ENCODE measurements at regions not wholly inside any gene's neighbourhood (a gene's known extent, or its start where the extent isn't known, plus 50 kb on each side); places are given as distances from the start of the nearest gene placed in this dataset.
"Not testable (repeated sequence)": the region's sequence is repeated elsewhere in the genome, so short reads cannot be mapped to it uniquely, and the experiment has no call there.

- not testable (repeated sequence) for H3K36me3 Mint-ChIP-seq, H3K4me3 Mint-ChIP-seq, H3K9me3 Mint-ChIP-seq, H3K4me1 Mint-ChIP-seq, H3K27me3 Mint-ChIP-seq, H3K27ac Mint-ChIP-seq, ATAC-seq
Observed at GRCh38 chr13:73301622-73302021, 242.8 kb downstream of the KLF5 start.

DNA sequence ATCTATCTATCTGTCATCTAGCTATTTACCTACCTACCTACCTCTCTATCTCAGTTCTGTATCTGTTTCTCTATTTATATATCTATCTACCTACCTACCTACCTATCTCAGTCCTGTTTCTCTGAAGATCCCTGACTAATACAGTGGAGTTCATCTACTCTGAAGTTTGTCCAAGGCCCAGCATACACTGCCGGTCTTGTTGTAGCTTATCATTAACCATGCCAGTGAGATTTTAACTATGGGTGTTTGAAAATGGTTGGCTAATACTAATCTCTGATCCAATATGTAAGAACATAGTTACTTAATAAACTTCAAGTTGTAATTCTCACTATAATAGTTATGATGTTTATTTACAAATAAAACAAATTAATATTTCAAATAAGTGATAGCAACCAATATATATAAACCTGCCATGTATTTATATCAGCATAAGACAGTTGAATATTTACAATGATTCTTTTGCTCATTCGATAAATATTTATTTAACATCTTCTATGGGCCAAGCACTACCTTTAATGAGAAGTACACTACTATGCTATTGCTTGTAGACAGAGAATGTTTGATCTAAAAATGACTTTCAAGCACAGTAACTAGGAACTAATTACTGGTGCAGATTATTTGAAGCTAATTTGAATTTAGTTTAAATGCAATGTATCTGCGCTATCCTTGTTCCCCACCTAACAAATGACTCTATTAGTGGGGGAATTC is 242.1 kb downstream of the KLF5 start:
- Mint-ChIP-seq H3K27me3 (no peaks in the 10 kb centered on the region), H3K36me3 (no peaks in the 10 kb centered on the region), H3K27ac (no peak overlapping the region), H3K4me3 (no peak overlapping the region), H3K9me3 (no peaks in the 10 kb centered on the region), H3K4me1 (no peaks in the 10 kb centered on the region)
- no peak for ATAC-seq

GRCh38 chr13:73299787-73300186 is 241.0 kb downstream of the KLF5 start:
- H3K9me3 Mint-ChIP-seq: no peaks in the 10 kb centered on the region
- no peak overlapping the region for H3K4me3 Mint-ChIP-seq
- H3K36me3 Mint-ChIP-seq: no peaks in the 10 kb centered on the region
- no peaks in the 10 kb centered on the region for H3K27me3 Mint-ChIP-seq
- no peaks in the 10 kb centered on the region for H3K4me1 Mint-ChIP-seq
- H3K27ac Mint-ChIP-seq: no peak overlapping the region
- no peak for ATAC-seq

DNA sequence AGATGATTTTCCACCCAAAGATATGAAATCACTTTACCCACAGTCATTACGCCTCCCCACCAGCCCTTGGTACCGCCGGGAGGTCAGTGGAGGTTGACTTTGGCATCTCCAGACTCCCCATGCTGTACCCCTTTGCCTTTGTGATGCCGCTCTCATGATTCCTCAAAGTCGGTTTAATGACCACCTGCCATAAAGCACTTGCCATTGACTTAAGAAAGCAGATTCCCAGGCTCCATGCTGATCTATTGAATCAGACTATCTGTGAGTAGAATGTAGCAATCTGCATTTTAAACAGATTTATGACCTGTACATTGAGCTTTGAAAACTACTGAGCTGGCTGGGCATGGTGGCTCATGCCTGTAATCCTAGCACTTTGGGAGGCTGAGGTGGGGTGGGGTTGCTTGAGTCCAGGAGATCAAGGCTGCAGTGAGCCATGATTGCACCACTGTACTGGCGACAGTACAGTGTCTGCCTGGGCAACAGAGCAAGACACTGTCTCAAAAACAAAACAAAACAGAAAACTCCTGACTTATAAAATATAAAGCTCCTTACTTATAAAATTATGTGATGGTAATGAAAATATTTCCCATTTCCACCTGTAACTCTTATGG is 235.2 kb downstream of the KLF5 start:
- Mint-ChIP-seq H3K27me3 (no peaks in the 10 kb centered on the region), H3K4me1 (no peaks in the 10 kb centered on the region), H3K36me3 (no peaks in the 10 kb centered on the region)

GRCh38 chr13:73292127-73292526 is 233.3 kb downstream of the KLF5 start:
- ATAC-seq: no peak
- no peaks in the 10 kb centered on the region for H3K36me3 Mint-ChIP-seq
- H3K4me1 Mint-ChIP-seq: no peaks in the 10 kb centered on the region
- H3K27me3 Mint-ChIP-seq: no peaks in the 10 kb centered on the region
- H3K9me3 Mint-ChIP-seq: no peaks in the 10 kb centered on the region
- H3K4me3 Mint-ChIP-seq: no peak overlapping the region
- no peak overlapping the region for H3K27ac Mint-ChIP-seq

More for the DNA sequence above, 235.2 kb downstream of the KLF5 start:
- H3K27ac Mint-ChIP-seq: no peak overlapping the region
- H3K9me3 Mint-ChIP-seq: no peaks in the 10 kb centered on the region
- no peak for ATAC-seq
- no peak overlapping the region for H3K4me3 Mint-ChIP-seq

- Mint-ChIP-seq H3K4me1 (no peaks in the 10 kb centered on the region), H3K36me3 (no peaks in the 10 kb centered on the region), H3K27ac (no peak overlapping the region), H3K9me3 (peaks cover 3% of the 10 kb centered on the region), H3K27me3 (no peaks in the 10 kb centered on the region), H3K4me3 (no peak overlapping the region)
- no peak for ATAC-seq
Observed at GRCh38 chr13:73290844-73291243, 232.0 kb downstream of the KLF5 start.

- Mint-ChIP-seq H3K4me1 (no peaks in the 10 kb centered on the region), H3K9me3 (peaks cover 3% of the 10 kb centered on the region), H3K27ac (no peak overlapping the region), H3K27me3 (no peaks in the 10 kb centered on the region), H3K4me3 (no peak overlapping the region), H3K36me3 (no peaks in the 10 kb centered on the region)
- no peak for ATAC-seq
Observed at GRCh38 chr13:73288596-73288995, 229.8 kb downstream of the KLF5 start.

DNA sequence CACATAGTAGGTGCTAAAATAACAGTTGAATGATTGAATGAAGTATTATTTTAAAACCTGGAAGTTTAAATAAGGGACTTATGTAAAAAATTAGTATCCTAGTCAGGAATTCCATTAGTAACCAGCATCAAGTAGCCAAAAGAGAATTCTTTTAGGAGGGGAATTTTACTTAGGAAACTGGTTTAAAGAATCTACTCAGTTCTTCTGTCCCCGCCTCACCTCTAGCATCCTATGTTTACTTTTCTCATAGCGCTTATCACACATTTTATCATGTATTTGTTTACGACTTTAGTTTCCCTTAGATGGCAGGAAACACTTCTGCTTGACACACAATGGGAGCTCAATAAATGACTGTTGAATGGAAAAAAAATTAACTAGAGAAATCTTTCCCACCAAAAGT is 229.0 kb downstream of the KLF5 start:
- H3K27me3 Mint-ChIP-seq: no peaks in the 10 kb centered on the region
- H3K36me3 Mint-ChIP-seq: no peaks in the 10 kb centered on the region

GRCh38 chr13:73286942-73287620 is 228.3 kb downstream of the KLF5 start:
- no peaks in the 10 kb centered on the region for H3K36me3 Mint-ChIP-seq
- H3K27me3 Mint-ChIP-seq: no peaks in the 10 kb centered on the region
- H3K4me3 Mint-ChIP-seq: no peak overlapping the region
- H3K4me1 Mint-ChIP-seq: no peaks in the 10 kb centered on the region
- peaks cover 3% of the 10 kb centered on the region for H3K9me3 Mint-ChIP-seq
- H3K27ac Mint-ChIP-seq: no peak overlapping the region
- ATAC-seq: no peak

More for the DNA sequence above, 229.0 kb downstream of the KLF5 start:
- no peak overlapping the region for H3K4me3 Mint-ChIP-seq
- no peak overlapping the region for H3K27ac Mint-ChIP-seq
- no peaks in the 10 kb centered on the region for H3K4me1 Mint-ChIP-seq
- no peak for ATAC-seq
- H3K9me3 Mint-ChIP-seq: peaks cover 3% of the 10 kb centered on the region

DNA sequence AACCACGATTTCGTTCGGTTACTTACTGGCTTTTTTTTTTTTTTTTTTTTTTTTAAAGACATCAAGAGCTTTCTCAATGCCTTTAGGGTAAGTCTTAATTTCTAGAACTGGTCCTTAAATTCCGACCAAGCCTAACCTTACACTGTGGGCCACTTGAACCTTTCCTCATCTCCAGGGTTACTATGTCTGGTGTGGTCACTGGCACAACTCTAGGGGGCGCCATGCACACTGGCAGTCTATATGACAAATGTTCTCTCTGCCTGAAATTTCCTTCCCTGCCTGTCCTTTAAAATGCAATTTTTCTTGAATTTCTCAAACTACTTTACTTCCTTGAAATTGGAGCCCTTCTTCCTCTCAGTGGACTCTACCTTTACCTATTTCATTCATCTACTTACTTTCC is 227.4 kb downstream of the KLF5 start:
- Mint-ChIP-seq H3K36me3 (no peaks in the 10 kb centered on the region), H3K4me3 (no peak overlapping the region), H3K27me3 (no peaks in the 10 kb centered on the region), H3K9me3 (peaks cover 3% of the 10 kb centered on the region), H3K4me1 (no peaks in the 10 kb centered on the region), H3K27ac (no peak overlapping the region)
- no peak for ATAC-seq

- no peak overlapping the region for H3K27ac Mint-ChIP-seq
- no peaks in the 10 kb centered on the region for H3K4me1 Mint-ChIP-seq
- H3K4me3 Mint-ChIP-seq: no peak overlapping the region
- ATAC-seq: no peak
- no peaks in the 10 kb centered on the region for H3K27me3 Mint-ChIP-seq
- peaks cover 3% of the 10 kb centered on the region for H3K9me3 Mint-ChIP-seq
- H3K36me3 Mint-ChIP-seq: no peaks in the 10 kb centered on the region
Observed at GRCh38 chr13:73284081-73284874, 225.5 kb downstream of the KLF5 start.

- H3K4me1 Mint-ChIP-seq: no peaks in the 10 kb centered on the region
- peaks cover 3% of the 10 kb centered on the region for H3K9me3 Mint-ChIP-seq
- H3K4me3 Mint-ChIP-seq: no peak overlapping the region
- ATAC-seq: no peak
- no peaks in the 10 kb centered on the region for H3K27me3 Mint-ChIP-seq
- H3K36me3 Mint-ChIP-seq: no peaks in the 10 kb centered on the region
- H3K27ac Mint-ChIP-seq: no peak overlapping the region
Observed at GRCh38 chr13:73283636-73284035, 224.8 kb downstream of the KLF5 start.

DNA sequence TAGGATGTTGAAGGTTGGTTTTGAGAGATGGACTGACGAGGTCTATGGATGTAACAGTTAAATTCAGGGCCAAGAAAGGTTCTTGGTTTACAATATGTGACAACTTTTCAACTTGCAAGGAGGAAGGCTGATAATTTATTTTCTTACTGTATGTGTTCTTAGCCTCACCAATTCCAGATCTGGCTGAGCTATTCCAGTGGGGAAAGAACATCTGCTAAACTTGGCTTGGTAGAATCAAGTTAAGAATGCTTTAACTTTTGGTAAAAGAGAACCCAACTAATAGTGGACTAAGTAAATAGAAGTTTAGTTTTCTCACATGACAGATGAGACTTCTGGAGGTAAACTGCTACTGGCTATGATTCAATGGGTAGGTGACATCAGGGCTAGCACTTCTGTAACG is 222.9 kb downstream of the KLF5 start:
- Mint-ChIP-seq H3K4me1 (no peaks in the 10 kb centered on the region), H3K27me3 (no peaks in the 10 kb centered on the region), H3K9me3 (peaks cover 11% of the 10 kb centered on the region), H3K27ac (no peak overlapping the region), H3K36me3 (no peaks in the 10 kb centered on the region), H3K4me3 (no peak overlapping the region)
- no peak for ATAC-seq

DNA sequence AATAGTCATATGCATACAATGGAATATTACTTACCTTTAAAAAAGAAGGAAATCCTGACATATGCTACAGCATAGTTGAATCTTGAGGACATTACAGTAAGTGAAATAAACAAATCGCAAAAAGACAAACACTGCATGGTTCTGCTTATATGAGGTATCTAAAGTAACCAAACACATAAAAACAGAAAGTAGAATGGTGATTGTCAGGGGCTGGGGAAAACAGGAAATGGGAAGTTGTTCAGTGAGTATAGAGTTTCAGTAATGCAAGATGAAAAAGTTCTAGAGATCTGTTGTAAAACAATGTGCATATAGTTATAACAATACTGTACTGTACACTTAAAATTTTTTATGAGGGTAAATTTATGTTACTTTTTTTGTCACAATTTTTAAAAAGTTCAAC is 219.4 kb downstream of the KLF5 start:
- ATAC-seq: no peak
- no peaks in the 10 kb centered on the region for H3K4me1 Mint-ChIP-seq
- no peaks in the 10 kb centered on the region for H3K27me3 Mint-ChIP-seq
- no peak overlapping the region for H3K27ac Mint-ChIP-seq
- no peak overlapping the region for H3K4me3 Mint-ChIP-seq
- no peaks in the 10 kb centered on the region for H3K36me3 Mint-ChIP-seq
- peaks cover 10% of the 10 kb centered on the region for H3K9me3 Mint-ChIP-seq

GRCh38 chr13:73275163-73275562 is 216.4 kb downstream of the KLF5 start:
- no peaks in the 10 kb centered on the region for H3K27me3 Mint-ChIP-seq
- no peak overlapping the region for H3K27ac Mint-ChIP-seq
- ATAC-seq: no peak
- peaks cover 10% of the 10 kb centered on the region for H3K9me3 Mint-ChIP-seq
- H3K36me3 Mint-ChIP-seq: no peaks in the 10 kb centered on the region
- H3K4me3 Mint-ChIP-seq: no peak overlapping the region
- H3K4me1 Mint-ChIP-seq: no peaks in the 10 kb centered on the region

Data from stimulated activated memory B cell treated with anti-CD40 and anti-IgM and Interleukin-4, amounts not matched to agents 10 μg/mL and 1 μg/mL and 100 μg/mL, for 72 hours (primary cell).